SK-MEL-5 (cell line): ENCODE measurements at regions not wholly inside any gene's neighbourhood (a gene's known extent, or its start where the extent isn't known, plus 50 kb on each side); places are given as distances from the start of the nearest gene placed in this dataset.
"Not testable (repeated sequence)": the region's sequence is repeated elsewhere in the genome, so short reads cannot be mapped to it uniquely, and the experiment has no call there.

ENCODE experiments used
- DNase-seq: peaks from one replicate; pipeline ENCODE4 v3.0.0-alpha.2; 2016; ENCODE audit warnings: low read depth, low spot score
- in situ Hi-C: cut with HindIII; loops from 2 replicates; pipeline ENCODE4 v1.10.0; 2016; ENCODE audit warnings: low sequenced_read_pairs, high pct_unique_total_duplicates, low pct_unique_long_range_greater_than_20kb

GRCh38 chr19:29154163-29154562 lies 58.8 kb downstream of the UQCRFS1 start:
- no peak for DNase-seq
- in situ Hi-C loops, result no loop called here

- in situ Hi-C loops, result no loop called here
Observed at GRCh38 chr19:29145756-29146155, 67.2 kb downstream of the UQCRFS1 start.

GRCh38 chr19:29143183-29143582 lies 69.8 kb downstream of the UQCRFS1 start:
- in situ Hi-C loops, result no loop called here
- no peak for DNase-seq

More at GRCh38 chr19:29145756-29146155, 67.2 kb downstream of the UQCRFS1 start:
- no peak for DNase-seq

GRCh38 chr19:29139227-29139626 lies 73.7 kb downstream of the UQCRFS1 start:
- DNase-seq, result no peak
- in situ Hi-C loops, result no loop called here

GRCh38 chr19:29138206-29138605 lies 74.7 kb downstream of the UQCRFS1 start:
- in situ Hi-C loops, DNase-seq: not testable (repeated sequence)

GRCh38 chr19:29131456-29131855 lies 81.5 kb downstream of the UQCRFS1 start:
- DNase-seq, result no peak
- in situ Hi-C loops, result no loop called here

GRCh38 chr19:29129148-29129547 lies 83.8 kb downstream of the UQCRFS1 start:
- DNase-seq, result no peak
- in situ Hi-C loops, result no loop called here

- no peak for DNase-seq
- in situ Hi-C loops, result no loop called here
Observed at GRCh38 chr19:29128203-29128602, 84.7 kb downstream of the UQCRFS1 start.

GRCh38 chr19:29122185-29122584 lies 90.8 kb downstream of the UQCRFS1 start:
- in situ Hi-C loops, result no loop called here
- no peak for DNase-seq

- in situ Hi-C loops, result no loop called here
- peak; percentile 57 for DNase-seq
Observed at GRCh38 chr19:29121684-29122083, 91.3 kb downstream of the UQCRFS1 start.

- in situ Hi-C loops, result no loop called here
- no peak for DNase-seq
Observed at GRCh38 chr19:29120466-29120865, 92.5 kb downstream of the UQCRFS1 start.

- peak; percentile 4 for DNase-seq
- in situ Hi-C loops, result no loop called here
Observed at GRCh38 chr19:29119590-29119989, 93.4 kb downstream of the UQCRFS1 start.

- DNase-seq, result no peak
- in situ Hi-C loops, result no loop called here
Observed at GRCh38 chr19:29118389-29118788, 94.6 kb downstream of the UQCRFS1 start.

GRCh38 chr19:29117926-29118325 lies 95.0 kb downstream of the UQCRFS1 start:
- in situ Hi-C loops, result no loop called here
- DNase-seq, result no peak

GRCh38 chr19:29115181-29115580 lies 97.8 kb downstream of the UQCRFS1 start:
- in situ Hi-C loops, result no loop called here
- no peak for DNase-seq

- in situ Hi-C loops, result no loop called here
Observed at GRCh38 chr19:29113838-29114237, 99.1 kb downstream of the UQCRFS1 start.

GRCh38 chr19:29111576-29111975 lies 101.4 kb downstream of the UQCRFS1 start:
- no peak for DNase-seq
- in situ Hi-C loops, result no loop called here

More at GRCh38 chr19:29113838-29114237, 99.1 kb downstream of the UQCRFS1 start:
- no peak for DNase-seq

GRCh38 chr19:29107831-29108230 lies 105.1 kb downstream of the UQCRFS1 start:
- in situ Hi-C loops, result no loop called here
- no peak for DNase-seq

- in situ Hi-C loops, result no loop called here
- DNase-seq, result no peak
Observed at GRCh38 chr19:29106346-29106885, 106.5 kb downstream of the UQCRFS1 start.
